ENCODE measurements at regions not wholly inside any gene's neighbourhood (a gene's known extent, or its start where the extent isn't known, plus 50 kb on each side); places are given as distances from the start of the nearest gene placed in this dataset.
A peak's percentile ranks its signal among the peaks of the same experiment; 100 is the strongest.
"Not testable (repeated sequence)": the region's sequence is repeated elsewhere in the genome, so short reads cannot be mapped to it uniquely, and the experiment has no call there.

- H3K27me3 ChIP-seq: no peaks in the 10 kb centered on the region
- no peak overlapping the region for H3K27ac ChIP-seq
- intact Hi-C loops (cut with DNase I): no loop called here
- H3K36me3 ChIP-seq: no peaks in the 10 kb centered on the region
- TF ChIP-seq CTCF (IDR thresholded peaks at IDR 0.05): no peak
- TF ChIP-seq POLR2A (IDR thresholded peaks at IDR 0.05): no peak
- no peaks in the 10 kb centered on the region for H3K9me3 ChIP-seq
- 60% methylated on average over 2 of the region's 2 CpGs for WGBS (ENCODE audit: insufficient coverage, low coverage, low lambda C conversion rate, missing lambda C conversion rate)
- DNase-seq (no peak), ATAC-seq (no peak)
- no peaks in the 10 kb centered on the region for H3K4me1 ChIP-seq
- H3K4me3 ChIP-seq: no peak overlapping the region
Observed at GRCh38 chr12:87338681-87339080, 690.5 kb downstream of the C12orf50 start.

- DNase-seq (no peak), ATAC-seq (no peak)
- Histone ChIP-seq H3K36me3 (no peaks in the 10 kb centered on the region), H3K27me3 (no peaks in the 10 kb centered on the region), H3K9me3 (no peaks in the 10 kb centered on the region), H3K4me1 (no peaks in the 10 kb centered on the region), H3K4me3 (no peak overlapping the region), H3K27ac (no peak overlapping the region)
- WGBS (ENCODE audit: insufficient coverage, low coverage, low lambda C conversion rate, missing lambda C conversion rate): 58% methylated on average over 2 of the region's 2 CpGs
- TF ChIP-seq CTCF (IDR thresholded peaks at IDR 0.05): no peak
- no peak for TF ChIP-seq POLR2A (IDR thresholded peaks at IDR 0.05)
- intact Hi-C loops (cut with DNase I): no loop called here
Observed at GRCh38 chr12:87336814-87337336, 692.3 kb downstream of the C12orf50 start.

GRCh38 chr12:87332987-87333726 lies 696.0 kb downstream of the C12orf50 start:
- H3K27ac ChIP-seq: no peak overlapping the region
- no peaks in the 10 kb centered on the region for H3K9me3 ChIP-seq
- ATAC-seq (peak in 3 of 4 donors; percentile 17 to 73 (median 31)), DNase-seq (no peak)
- WGBS (ENCODE audit: insufficient coverage, low coverage, low lambda C conversion rate, missing lambda C conversion rate): 54% methylated on average over 5 of the region's 5 CpGs
- no peaks in the 10 kb centered on the region for H3K36me3 ChIP-seq
- H3K27me3 ChIP-seq: no peaks in the 10 kb centered on the region
- no peaks in the 10 kb centered on the region for H3K4me1 ChIP-seq
- intact Hi-C loops (cut with DNase I): no loop called here
- TF ChIP-seq POLR2A (IDR thresholded peaks at IDR 0.05): no peak
- TF ChIP-seq CTCF (IDR thresholded peaks at IDR 0.05): no peak
- H3K4me3 ChIP-seq: no peak overlapping the region

- H3K9me3 ChIP-seq; H3K4me1 ChIP-seq; H3K27ac ChIP-seq; ATAC-seq; DNase-seq; H3K27me3 ChIP-seq; H3K36me3 ChIP-seq; H3K4me3 ChIP-seq; intact Hi-C loops (cut with DNase I): not testable (repeated sequence)
- 90% methylated on average over 2 of the region's 30 CpGs for WGBS (ENCODE audit: insufficient coverage, low coverage, low lambda C conversion rate, missing lambda C conversion rate)
Observed at GRCh38 chr12:87330071-87330555, 699.1 kb downstream of the C12orf50 start.

GRCh38 chr12:87329076-87329863 lies 699.9 kb downstream of the C12orf50 start:
- Histone ChIP-seq H3K4me3 (no peak overlapping the region), H3K9me3 (no peaks in the 10 kb centered on the region), H3K36me3 (no peaks in the 10 kb centered on the region), H3K27me3 (no peaks in the 10 kb centered on the region), H3K27ac (no peak overlapping the region), H3K4me1 (no peaks in the 10 kb centered on the region)
- ATAC-seq (no peak), DNase-seq (no peak)
- intact Hi-C loops (cut with DNase I): no loop called here
- no peak for TF ChIP-seq POLR2A (IDR thresholded peaks at IDR 0.05)
- TF ChIP-seq CTCF (IDR thresholded peaks at IDR 0.05): no peak
- 57% methylated on average over 2 of the region's 2 CpGs for WGBS (ENCODE audit: insufficient coverage, low coverage, low lambda C conversion rate, missing lambda C conversion rate)
